Fibroblast of skin of back (primary cell): ENCODE measurements at regions not wholly inside any gene's neighbourhood (a gene's known extent, or its start where the extent isn't known, plus 50 kb on each side); places are given as distances from the start of the nearest gene placed in this dataset.
"Not testable (repeated sequence)": the region's sequence is repeated elsewhere in the genome, so short reads cannot be mapped to it uniquely, and the experiment has no call there.

Experiments
- DNase-seq: peaks from one replicate; pipeline ENCODE4 v3.0.0-alpha.2; 2013

DNA sequence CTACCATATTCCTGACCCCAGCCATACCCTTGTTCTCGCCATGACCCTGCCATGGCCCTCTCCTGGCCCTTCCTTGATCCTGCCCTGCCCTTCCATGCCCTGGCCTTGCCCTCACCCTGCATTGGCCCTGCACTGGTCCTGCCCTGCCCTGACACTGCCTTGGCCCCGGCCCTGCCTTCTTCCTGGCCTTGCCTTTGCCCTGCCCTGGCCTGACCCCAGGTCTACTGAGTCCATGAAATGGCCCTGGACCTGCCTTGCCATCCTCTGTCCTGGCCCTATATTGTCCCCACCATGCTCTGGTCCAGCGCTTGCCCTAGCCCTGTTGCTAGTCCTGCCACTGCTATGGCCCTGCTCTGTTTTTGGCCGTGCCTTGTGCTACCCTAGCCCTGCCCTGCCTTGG is 536.1 kb downstream of the FOXD4L6 start:
- not testable (repeated sequence) for DNase-seq

- DNase-seq, result peak; percentile 0
Observed at GRCh38 chr9:40591915-40592314, 536.6 kb downstream of the FOXD4L6 start.

GRCh38 chr9:40587475-40588195 is 540.8 kb downstream of the FOXD4L6 start:
- not testable (repeated sequence) for DNase-seq

DNA sequence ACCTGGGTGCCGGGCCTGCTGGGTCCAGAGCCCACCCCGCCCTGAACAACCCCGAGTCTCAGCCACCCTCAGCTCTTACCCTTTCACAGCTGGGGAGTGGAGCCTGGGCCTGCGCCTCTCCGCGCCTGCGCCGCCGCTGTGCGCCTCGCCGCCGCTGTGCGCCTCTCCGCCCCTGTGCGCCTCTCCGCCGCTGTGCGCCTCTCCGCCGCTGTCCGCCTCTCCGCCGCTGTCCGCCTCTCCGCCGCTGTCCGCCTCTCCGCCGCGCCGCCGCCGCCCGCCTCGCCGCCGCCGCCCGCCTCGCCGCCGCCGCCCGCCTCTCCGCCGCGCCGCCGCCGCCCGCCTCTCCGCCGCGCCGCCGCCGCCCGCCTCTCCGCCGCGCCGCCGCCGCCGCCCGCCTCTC is 544.4 kb downstream of the FOXD4L6 start:
- DNase-seq, result not testable (repeated sequence)

- DNase-seq, result not testable (repeated sequence)
Observed at GRCh38 chr9:40583230-40583629, 545.3 kb downstream of the FOXD4L6 start.

GRCh38 chr9:40578908-40579307 is 549.6 kb downstream of the FOXD4L6 start:
- peak; percentile 0 for DNase-seq
